WTC11 (cell line): ENCODE measurements at regions not wholly inside any gene's neighbourhood (a gene's known extent, or its start where the extent isn't known, plus 50 kb on each side); places are given as distances from the start of the nearest gene placed in this dataset.

Experiments used
- ATAC-seq: fragments of 200-7000 bp; cut with Tn5 transposase; 2 replicates; pipeline ENCODE4 v1.10.0; 2021; ENCODE audit warnings: mild to moderate bottlenecking, moderate library complexity
- CTCF ChIA-PET: fragments of 300-600 bp; sonication (Branson Sonifier 250); formaldehyde crosslinking; loops from one replicate; lab custom pipeline; 2021; ENCODE audit warnings: antibody characterized with exemption; lab: Charles Lee
- POLR2A ChIA-PET: fragments of 350-600 bp; sonication (Branson Sonifier 250); formaldehyde crosslinking; loops from one replicate; lab custom pipeline; 2021; ENCODE audit warnings: antibody characterized with exemption; lab: Charles Lee
- DNase-seq: peaks from one replicate; pipeline ENCODE4 v3.0.0; 2021; ENCODE audit warnings: low spot score
- H3K27ac Mint-ChIP-seq: 2 replicates; pipeline ENCODE4 v1.8.0; 2021; ENCODE audit warnings: mixed read lengths
- H3K27me3 Mint-ChIP-seq: 2 replicates; pipeline ENCODE4 v1.8.0; 2021; ENCODE audit warnings: low read depth, mild to moderate bottlenecking, moderate library complexity, mixed read lengths
- H3K36me3 Mint-ChIP-seq: 2 replicates; pipeline ENCODE4 v1.8.0; 2021; ENCODE audit warnings: mixed read lengths
- H3K4me1 Mint-ChIP-seq: 2 replicates; pipeline ENCODE4 v1.8.0; 2022; ENCODE audit warnings: mixed read lengths
- H3K4me3 Mint-ChIP-seq: 2 replicates; pipeline ENCODE4 v1.8.0; 2021; ENCODE audit warnings: mild to moderate bottlenecking, moderate library complexity, mixed read lengths
- H3K9me3 Mint-ChIP-seq: 2 replicates; pipeline ENCODE4 v1.8.0; 2021; ENCODE audit warnings: mixed read lengths
- AR ChIP-seq: fragments of 250-450 bp; sonication (Bioruptor Pico); IDR thresholded peaks from 2 replicates; pipeline ENCODE4 v1.9.0; 2021; ENCODE audit warnings: mild to moderate bottlenecking
- CREM ChIP-seq: sonication (generic); formaldehyde crosslinking; IDR thresholded peaks from 2 replicates; pipeline ENCODE4 v1.8.1; 2022; ENCODE audit warnings: mild to moderate bottlenecking, missing genetic modification reagents, moderate library complexity
- FOXP1 ChIP-seq: sonication (generic); formaldehyde crosslinking; IDR thresholded peaks from 2 replicates; pipeline ENCODE4 v1.8.0; 2022; ENCODE audit warnings: missing genetic modification reagents, mild to moderate bottlenecking, moderate library complexity, borderline replicate concordance
- HMGXB4 ChIP-seq: sonication (generic); formaldehyde crosslinking; IDR thresholded peaks from 2 replicates; pipeline ENCODE4 v1.8.1; 2023; ENCODE audit warnings: mild to moderate bottlenecking, moderate library complexity, missing genetic modification reagents
- IRF1 ChIP-seq: sonication (generic); formaldehyde crosslinking; IDR thresholded peaks from 2 replicates; pipeline ENCODE4 v1.8.0; 2023; ENCODE audit warnings: missing genetic modification reagents
- NFATC4 ChIP-seq: fragments of 250-450 bp; sonication (Bioruptor Pico); IDR thresholded peaks from 2 replicates; pipeline ENCODE4 v1.9.0; 2021; ENCODE audit warnings: mild to moderate bottlenecking
- STAT6 ChIP-seq: sonication (generic); formaldehyde crosslinking; conservative IDR thresholded peaks from 2 replicates; pipeline ENCODE4 v1.8.1; 2023; ENCODE audit warnings: mild to moderate bottlenecking, low read depth, missing genetic modification reagents, moderate library complexity
- TP53 ChIP-seq: sonication (generic); formaldehyde crosslinking; IDR thresholded peaks from 2 replicates; pipeline ENCODE4 v1.8.1; 2023; ENCODE audit warnings: mild to moderate bottlenecking, missing genetic modification reagents
- USF1 ChIP-seq: sonication (generic); formaldehyde crosslinking; IDR thresholded peaks from 2 replicates; pipeline ENCODE4 v1.8.0; 2022; ENCODE audit warnings: mild to moderate bottlenecking, missing genetic modification reagents
- ZNF281 ChIP-seq: sonication (generic); formaldehyde crosslinking; IDR thresholded peaks from 2 replicates; pipeline ENCODE4 v1.8.0; 2023; ENCODE audit warnings: mild to moderate bottlenecking, missing genetic modification reagents
- ZNF532 ChIP-seq: fragments of 250-450 bp; sonication (Bioruptor Pico); IDR thresholded peaks from 2 replicates; pipeline ENCODE4 v1.9.0; 2021; ENCODE audit warnings: mild to moderate bottlenecking, borderline replicate concordance

- TF ChIP-seq ZNF532 (CRISPR knock-in tag) = no peak
- TF ChIP-seq USF1 = no peak
- no peak for TF ChIP-seq IRF1 (CRISPR knock-in tag)
- TF ChIP-seq NFATC4 (CRISPR knock-in tag) = no peak
- no peak for TF ChIP-seq TP53
- no peak for TF ChIP-seq ZNF281 (CRISPR knock-in tag)
- TF ChIP-seq HMGXB4 (CRISPR knock-in tag) = no peak
- TF ChIP-seq FOXP1 = no peak
Observed at GRCh38 chr13:22422023-22422422, 751.1 kb downstream of the FGF9 start (continued).

GRCh38 chr13:22422712-22423111 lies 751.8 kb downstream of the FGF9 start:
- DNase-seq (no peak), ATAC-seq (no peak)
- POLR2A ChIA-PET = no interaction called here
- Mint-ChIP-seq H3K4me3 (no peak overlapping the region), H3K27ac (no peak overlapping the region), H3K27me3 (no peaks in the 10 kb centered on the region), H3K9me3 (peaks cover 13% of the 10 kb centered on the region; the same call in 1 of the 2 replicates), H3K36me3 (no peaks in the 10 kb centered on the region), H3K4me1 (no peaks in the 10 kb centered on the region)
- TF ChIP-seq CREM (CRISPR knock-in tag) = no peak
- TF ChIP-seq STAT6 = no peak
- TF ChIP-seq AR = no peak
- CTCF ChIA-PET = no interaction called here
